HG02884 (cell line): ENCODE measurements at regions not wholly inside any gene's neighbourhood (a gene's known extent, or its start where the extent isn't known, plus 50 kb on each side); places are given as distances from the start of the nearest gene placed in this dataset.

Source experiments
- ATAC-seq: cut with Tn5 transposase; IDR thresholded peaks from one replicate; pipeline ENCODE4 v1.9.1; 2021; ENCODE audit warnings: mild to moderate bottlenecking, moderate library complexity; ENCODE audit not compliant: unreplicated experiment

DNA sequence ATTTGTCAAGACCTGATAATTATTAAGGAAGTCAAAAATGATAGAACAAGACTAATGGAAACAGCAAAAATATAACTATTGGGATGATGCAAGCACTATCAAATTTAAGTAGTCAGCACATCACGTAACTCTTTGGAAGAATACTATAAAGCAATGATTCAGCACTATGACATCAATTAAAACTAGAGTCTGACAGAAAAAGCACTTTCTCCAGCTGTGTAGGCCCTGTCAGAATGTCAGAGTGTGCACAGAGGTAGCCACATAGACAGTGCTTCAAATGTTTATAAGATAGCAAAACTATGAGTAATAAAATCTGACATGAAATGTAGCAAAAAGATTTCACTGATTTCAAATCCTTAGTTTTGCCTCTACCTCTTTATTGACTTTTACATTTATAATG is 1226.6 kb upstream of the ADGRL3 start:
- no peak for ATAC-seq

- ATAC-seq, result no peak
Measured at GRCh38 chr4:59979061-59979460, 1221.1 kb upstream of the ADGRL3 start.

DNA sequence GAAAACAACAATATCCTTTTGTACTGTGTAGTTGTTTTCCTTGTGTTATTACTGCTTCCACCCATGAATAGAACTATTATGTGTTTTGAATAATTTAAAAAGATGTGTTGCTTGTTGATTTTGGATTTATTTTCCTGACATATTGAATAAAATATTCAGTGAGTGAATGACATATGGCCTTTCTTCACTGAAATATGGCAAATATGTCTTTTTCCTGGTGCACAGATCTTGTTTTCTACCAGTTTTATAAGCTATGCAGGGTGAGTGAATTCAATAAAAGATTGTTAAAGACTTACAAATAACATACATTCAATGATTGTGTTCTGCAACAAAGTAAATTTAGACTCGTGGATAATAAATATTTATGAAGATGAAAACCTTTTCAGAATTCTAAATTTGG is 1216.3 kb upstream of the ADGRL3 start:
- ATAC-seq, result no peak

DNA sequence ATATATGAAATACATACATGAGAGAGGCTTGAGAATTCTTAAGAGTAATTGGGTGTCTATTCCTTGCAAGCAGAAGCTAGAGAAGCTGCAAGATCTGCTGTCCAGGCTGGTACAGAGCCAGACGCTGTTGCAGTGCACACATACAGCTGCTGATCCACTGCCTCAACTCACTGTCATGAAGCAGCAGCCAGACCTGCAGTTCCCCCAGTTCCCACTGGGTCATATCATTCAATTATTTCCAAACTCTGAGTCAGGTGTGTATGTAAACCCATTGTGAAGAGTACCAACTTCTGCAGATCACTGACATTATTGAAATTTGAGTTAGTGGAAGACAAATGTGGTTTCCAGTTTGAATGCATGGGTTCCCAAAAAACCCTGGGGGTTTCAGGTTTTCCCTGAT is 1212.8 kb upstream of the ADGRL3 start:
- ATAC-seq, result no peak

- no peak for ATAC-seq
Measured at GRCh38 chr4:59994118-59994517, 1206.0 kb upstream of the ADGRL3 start.

DNA sequence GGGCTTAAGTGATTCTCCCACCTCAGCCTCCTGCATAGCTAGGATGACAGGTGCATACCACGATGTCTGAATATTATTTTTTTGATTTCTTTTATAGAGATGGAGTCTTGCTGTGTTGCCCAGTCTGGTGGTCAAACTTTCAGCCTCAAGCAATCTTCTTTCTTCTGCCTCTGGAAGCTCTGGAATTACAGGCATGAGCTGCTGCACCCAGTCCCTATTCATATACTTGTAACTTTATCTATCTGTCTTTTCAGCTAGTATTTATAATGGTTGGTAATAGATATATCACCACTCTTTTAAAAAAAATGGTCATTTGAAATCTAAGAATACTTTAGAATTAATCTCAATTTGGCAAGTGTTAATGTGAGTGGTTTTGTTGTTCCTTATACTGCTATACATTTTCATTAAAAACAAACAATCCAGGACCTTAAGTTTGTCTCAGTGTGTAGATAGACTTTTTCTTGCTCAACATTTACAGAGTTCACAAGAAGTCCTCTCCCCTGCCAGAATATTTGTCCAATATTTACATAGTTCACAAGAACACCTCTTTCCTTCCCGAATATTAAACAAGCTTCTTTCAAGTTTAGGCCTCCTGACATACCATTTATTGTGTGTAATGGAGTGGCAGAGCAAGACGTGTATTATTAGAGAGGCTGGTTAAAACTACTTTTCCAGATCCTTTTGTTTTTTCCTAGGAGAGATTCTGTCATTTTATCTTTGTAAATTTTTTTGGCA is 1197.4 kb upstream of the ADGRL3 start:
- ATAC-seq, result no peak

DNA sequence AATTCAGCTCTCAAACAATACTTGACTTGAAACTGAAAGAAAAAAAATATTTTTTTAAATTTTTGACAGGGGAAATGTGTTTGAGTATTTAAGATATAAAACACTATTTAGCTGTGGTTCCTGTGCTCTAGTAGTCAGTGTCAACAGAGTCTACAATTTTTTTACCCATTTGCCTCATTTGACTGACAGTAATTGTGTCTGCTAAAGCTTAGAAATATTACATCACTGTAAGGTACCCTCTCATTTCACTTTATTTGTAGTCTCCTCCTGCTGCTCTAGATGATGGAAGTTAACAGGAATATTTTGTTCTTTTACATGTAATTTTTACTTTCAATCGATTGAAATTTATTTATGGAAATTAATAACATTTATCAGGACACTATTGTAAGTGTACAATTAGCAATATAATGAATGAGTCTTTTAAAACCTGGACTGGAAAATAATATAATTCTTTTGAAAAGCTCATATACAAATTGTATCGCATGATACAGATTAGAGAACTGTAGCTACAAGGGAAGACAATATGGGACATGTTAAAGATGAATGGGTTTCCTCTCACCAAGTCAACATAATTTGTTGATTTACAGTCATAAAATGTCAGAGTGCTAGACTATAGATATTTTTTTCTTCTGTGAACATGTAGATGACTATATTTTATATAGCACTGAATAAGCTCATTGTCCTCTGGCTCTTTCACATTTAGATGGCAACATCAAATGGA is 1186.5 kb upstream of the ADGRL3 start:
- no peak for ATAC-seq

- ATAC-seq, result no peak
Measured at GRCh38 chr4:60016971-60017370, 1183.2 kb upstream of the ADGRL3 start.

- no peak for ATAC-seq
Measured at GRCh38 chr4:60019180-60019579, 1180.9 kb upstream of the ADGRL3 start.

DNA sequence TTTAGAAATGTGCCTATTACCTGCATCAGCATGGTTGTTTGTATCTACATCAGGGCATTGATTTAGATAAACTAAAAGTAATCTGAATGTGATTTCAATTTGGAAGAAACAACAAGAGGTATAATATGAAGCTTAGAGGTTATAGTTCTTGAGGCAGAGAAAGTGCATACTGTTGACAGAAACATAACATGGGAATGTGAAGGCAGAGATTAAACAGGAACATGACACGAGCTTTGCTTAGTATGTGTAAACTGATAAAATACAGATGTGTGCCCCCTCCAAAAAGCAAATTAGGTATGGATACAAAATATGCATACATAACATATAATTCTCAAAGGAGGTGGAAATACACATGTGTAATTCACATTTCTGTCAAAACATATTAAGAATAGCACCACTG is 1180.2 kb upstream of the ADGRL3 start:
- ATAC-seq, result no peak

DNA sequence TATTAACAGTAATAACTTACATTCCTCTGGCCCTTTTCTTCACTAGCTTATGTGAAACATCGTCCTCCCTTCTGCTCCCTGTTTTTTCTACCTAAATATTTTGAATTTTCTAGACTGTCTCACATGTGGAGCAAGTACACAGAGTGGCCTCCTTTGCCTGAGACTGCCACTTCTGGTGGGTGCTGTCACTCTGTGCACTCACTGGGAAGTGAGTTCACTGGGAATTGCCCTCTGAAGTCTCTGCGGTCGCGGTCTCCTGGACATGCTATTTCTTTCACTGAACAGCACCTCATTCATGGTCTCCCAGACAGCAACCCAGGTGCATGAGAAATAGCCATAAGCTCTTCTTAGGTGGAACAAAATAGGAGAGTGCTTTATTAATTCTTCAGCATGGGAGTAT is 1179.7 kb upstream of the ADGRL3 start:
- no peak for ATAC-seq

GRCh38 chr4:60033826-60034225 is 1166.3 kb upstream of the ADGRL3 start:
- no peak for ATAC-seq

DNA sequence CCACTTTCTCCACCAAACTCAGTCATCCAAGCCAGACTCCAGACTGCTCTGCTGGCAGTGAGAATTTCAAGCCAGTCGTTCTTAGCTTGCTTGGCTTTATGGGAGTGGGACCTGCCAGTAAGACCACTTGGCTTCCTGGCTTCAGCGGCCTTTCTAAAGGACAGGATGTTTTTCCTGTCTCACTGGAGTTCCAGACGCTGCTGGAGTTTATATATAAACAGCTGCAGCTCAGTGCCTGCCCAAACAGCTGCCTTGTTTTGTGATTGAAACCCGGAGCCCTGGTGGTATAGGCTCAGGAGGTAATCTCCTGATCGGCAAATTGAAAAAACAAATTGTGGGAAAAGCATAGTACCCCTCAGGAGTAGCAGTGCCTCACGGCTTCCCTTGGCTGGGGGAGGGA is 1165.8 kb upstream of the ADGRL3 start:
- no peak for ATAC-seq

DNA sequence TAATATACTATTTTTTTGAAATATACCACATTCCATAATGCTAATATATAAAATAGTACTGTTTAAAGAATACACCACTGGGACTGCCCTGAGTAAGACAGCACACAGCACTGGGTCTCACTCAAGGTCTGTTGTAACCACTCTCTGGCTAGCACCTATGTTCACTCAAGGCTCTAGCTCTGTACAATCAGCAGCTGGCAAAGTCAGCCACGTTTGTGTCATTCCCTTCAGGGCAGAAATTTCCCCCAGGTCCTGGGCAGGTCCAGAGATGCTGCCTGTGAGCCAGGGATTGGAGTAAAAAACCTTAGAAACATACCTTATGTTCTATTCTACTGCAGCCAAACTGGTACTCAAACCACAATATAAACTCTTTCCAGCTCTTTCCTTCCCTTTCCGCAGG is 1160.2 kb upstream of the ADGRL3 start:
- ATAC-seq, result no peak

DNA sequence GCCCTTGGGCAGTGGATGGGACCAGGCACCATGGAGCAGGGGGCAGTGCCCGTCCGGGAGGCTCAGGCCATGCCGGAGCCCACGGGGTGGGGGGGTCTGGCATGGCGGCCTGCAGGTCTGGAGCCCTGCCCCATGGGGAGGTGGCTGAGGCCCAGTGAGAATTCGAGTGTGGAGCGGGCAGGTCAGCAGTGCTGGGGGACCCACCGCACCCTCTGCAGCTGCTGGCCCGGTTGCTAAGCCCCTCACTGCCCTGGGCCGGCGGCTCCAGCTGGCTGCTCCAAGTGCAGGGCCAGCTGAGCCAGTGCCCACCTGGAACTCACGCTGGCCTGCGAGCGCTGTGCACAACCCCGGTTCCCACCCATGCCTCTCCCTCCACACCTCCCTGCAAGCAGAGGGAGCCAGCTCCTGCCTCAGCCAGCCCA is 1157.9 kb upstream of the ADGRL3 start:
- ATAC-seq, result no peak

DNA sequence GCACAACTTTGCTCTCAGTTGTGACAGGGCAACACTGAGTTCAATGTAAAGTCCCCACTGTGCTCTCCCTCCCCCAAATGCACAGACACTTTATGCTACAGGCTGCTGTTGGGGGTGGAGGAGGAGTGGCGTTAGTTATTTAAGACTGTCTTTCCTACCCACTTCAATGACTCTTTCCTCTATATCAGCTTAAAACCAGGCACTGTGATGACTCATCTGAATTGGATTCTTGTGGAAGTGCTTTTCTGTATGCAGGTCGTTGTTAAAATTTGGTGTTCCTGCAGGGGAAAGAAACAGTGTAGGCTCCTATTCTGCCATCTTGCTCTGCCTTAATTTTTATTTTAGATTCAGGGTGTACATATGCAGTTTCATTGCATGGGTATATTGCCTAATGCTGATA is 1157.2 kb upstream of the ADGRL3 start:
- no peak for ATAC-seq

GRCh38 chr4:60078984-60079383 is 1121.1 kb upstream of the ADGRL3 start:
- no peak for ATAC-seq

- ATAC-seq, result no peak
Measured at GRCh38 chr4:60081839-60082238, 1118.3 kb upstream of the ADGRL3 start.

DNA sequence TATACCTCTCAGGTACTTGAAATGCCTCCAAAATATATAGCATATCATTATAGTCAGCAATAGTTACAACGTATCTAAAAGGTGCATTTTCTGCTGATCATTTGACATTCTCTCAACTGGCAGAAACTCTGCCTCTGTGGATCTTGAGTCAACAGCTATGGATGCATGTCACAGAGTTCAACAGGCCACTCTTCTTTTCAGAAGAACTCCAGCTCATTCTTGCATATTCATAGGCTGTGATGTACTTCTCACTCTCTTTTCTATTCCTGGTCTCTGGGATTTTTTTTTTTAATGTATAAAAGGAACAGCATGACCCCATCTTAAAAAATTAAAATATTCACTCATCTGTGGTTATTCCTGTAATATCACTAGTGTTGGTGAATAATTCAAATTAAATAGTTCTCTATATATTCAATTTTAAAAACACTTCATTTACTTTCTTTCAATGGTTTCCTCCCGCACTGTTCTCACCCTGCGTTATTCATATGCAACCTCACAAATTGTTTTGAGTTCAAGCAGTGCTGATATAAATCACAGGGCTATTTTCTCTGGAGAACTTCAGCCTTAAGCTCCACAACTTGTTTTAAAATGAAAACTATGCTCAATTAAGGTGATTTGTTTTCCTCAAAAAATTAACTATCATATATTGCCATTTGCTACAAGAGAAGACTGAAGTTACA is 1111.2 kb upstream of the ADGRL3 start:
- no peak for ATAC-seq

DNA sequence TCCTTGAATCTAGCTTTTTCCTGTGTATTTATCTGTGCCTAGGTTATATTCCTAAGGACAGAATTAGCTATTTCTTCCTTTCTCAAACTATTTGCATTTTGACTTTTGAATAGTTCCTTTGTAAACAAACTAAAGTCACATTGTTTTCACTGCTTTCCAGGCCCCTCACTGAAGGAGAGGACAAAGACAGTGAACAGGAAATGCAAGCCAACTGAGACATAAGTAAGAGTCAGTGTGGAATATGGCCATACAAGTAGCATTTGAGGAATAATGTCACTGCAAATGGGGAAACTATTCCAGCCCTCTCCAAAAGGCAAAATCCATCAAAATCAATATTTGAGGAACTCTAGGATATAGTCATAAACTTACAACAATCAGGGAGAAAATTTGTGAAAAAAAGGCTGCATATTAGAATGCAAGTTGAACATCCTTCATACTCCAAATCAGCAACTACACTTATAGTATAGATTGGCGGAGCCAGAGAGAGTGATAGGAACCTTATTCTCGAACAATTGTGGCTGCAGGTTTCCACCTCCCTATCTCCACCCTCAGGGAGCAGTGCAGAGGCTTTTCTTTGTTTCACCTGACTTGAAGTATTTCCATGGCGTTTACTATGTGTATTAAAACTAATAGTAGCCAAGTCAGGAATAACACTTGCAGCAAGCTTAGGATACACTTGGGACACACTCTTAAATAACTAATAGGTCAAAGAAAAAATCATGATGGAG is 1110.4 kb upstream of the ADGRL3 start:
- ATAC-seq, result no peak

GRCh38 chr4:60096676-60097075 is 1103.5 kb upstream of the ADGRL3 start:
- ATAC-seq, result no peak
